DND-41 (cell line): ENCODE measurements at regions not wholly inside any gene's neighbourhood (a gene's known extent, or its start where the extent isn't known, plus 50 kb on each side); places are given as distances from the start of the nearest gene placed in this dataset.

ENCODE experiments used
- ATAC-seq: fragments of 200-7000 bp; cut with Tn5 transposase; 3 replicates; pipeline ENCODE4 v1.9.1; 2021; ENCODE audit warnings: low read depth; ENCODE audit not compliant: insufficient read depth
- DNase-seq: peaks from one replicate; pipeline ENCODE4 v3.0.0-alpha.2; 2020
- H2AFZ ChIP-seq: 2 replicates; pipeline ENCODE4 v1.6.0; 2012; ENCODE audit warnings: low read depth, low read length
- H3K27ac ChIP-seq: 2 replicates; pipeline ENCODE4 v1.5.1; 2012; ENCODE audit warnings: low read length, inconsistent platforms
- H3K27me3 ChIP-seq: fragments of 200-600 bp; sonication (generic); 2 replicates; pipeline ENCODE4 v1.6.0; 2012; ENCODE audit warnings: low read length, mild to moderate bottlenecking, inconsistent platforms; ENCODE audit not compliant: insufficient read depth, poor library complexity
- H3K36me3 ChIP-seq: 2 replicates; pipeline ENCODE4 v1.5.1; 2012; ENCODE audit warnings: low read length, inconsistent platforms; ENCODE audit not compliant: insufficient read depth
- H3K4me1 ChIP-seq: 2 replicates; pipeline ENCODE4 v1.5.1; 2012; ENCODE audit warnings: mild to moderate bottlenecking, low read length; ENCODE audit not compliant: insufficient read depth
- H3K4me2 ChIP-seq: 2 replicates; pipeline ENCODE4 v1.6.0; 2012; ENCODE audit warnings: mild to moderate bottlenecking, moderate library complexity, low read length, inconsistent platforms; ENCODE audit not compliant: insufficient read depth
- H3K4me3 ChIP-seq, 2 experiments: fragments of 200-600 bp in 1 of 2; shearing (Covaris generic) in 1 of 2; 2 replicates each; pipeline ENCODE4 v1.5.1; 2012 to 2016; ENCODE audit warnings: inconsistent platforms in 2 of 2, low read length in 2 of 2, mild to moderate bottlenecking in 2 of 2, low read depth in 1 of 2, moderate library complexity in 1 of 2
- H3K79me2 ChIP-seq: 2 replicates; pipeline ENCODE4 v1.6.0; 2012; ENCODE audit warnings: low read length, inconsistent platforms; ENCODE audit not compliant: insufficient read depth
- H3K9ac ChIP-seq: 2 replicates; pipeline ENCODE4 v1.6.0; 2012; ENCODE audit warnings: low read depth, mild to moderate bottlenecking, inconsistent platforms, low read length, moderate library complexity
- H3K9me3 ChIP-seq: 2 replicates; pipeline ENCODE4 v1.5.1; 2012; ENCODE audit warnings: low read length, moderate library complexity, mild to moderate bottlenecking, inconsistent platforms; ENCODE audit not compliant: insufficient read depth, severe bottlenecking
- H4K20me1 ChIP-seq: 2 replicates; pipeline ENCODE4 v1.6.0; 2012; ENCODE audit warnings: low read length; ENCODE audit not compliant: insufficient read depth
- EZH2 ChIP-seq: IDR thresholded peaks from 3 replicates; pipeline ENCODE4 v1.6.1; 2012; ENCODE audit warnings: borderline replicate concordance, low read depth, mild to moderate bottlenecking, moderate library complexity, low read length, inconsistent platforms; ENCODE audit not compliant: severe bottlenecking
- TF ChIP-seq, protein P1 (sequence below): IDR thresholded peaks from 2 replicates; pipeline ENCODE4 v1.5.1; 2012; ENCODE audit warnings: borderline replicate concordance, low read length, moderate library complexity, mild to moderate bottlenecking; ENCODE audit not compliant: poor library complexity, severe bottlenecking; ENCODE audit errors: extremely low read depth

DNA sequence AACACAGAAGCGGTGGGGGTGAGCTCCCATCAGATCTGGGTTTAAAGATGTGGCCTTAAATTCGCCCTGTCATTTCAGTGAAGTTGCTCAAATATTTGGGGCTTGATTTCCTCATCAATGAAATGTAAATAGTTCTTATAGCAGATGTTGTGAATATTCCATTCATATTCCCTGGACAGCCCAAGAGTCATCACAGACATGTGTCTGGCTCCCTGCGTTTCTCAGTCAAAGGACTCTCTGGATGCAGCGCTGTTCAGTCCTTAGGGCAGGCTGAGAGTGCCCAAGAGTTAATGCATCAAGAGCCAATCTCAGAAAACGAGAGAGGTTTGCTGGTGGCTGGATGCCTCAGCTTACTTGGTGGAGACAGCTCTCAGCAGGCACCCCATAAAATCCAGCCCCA lies 475.5 kb upstream of the VSTM2A start:
- Histone ChIP-seq H3K36me3 (no peaks in the 10 kb centered on the region), H3K9ac (no peak overlapping the region), H3K9me3 (no peaks in the 10 kb centered on the region), H3K27ac (no peak overlapping the region), H4K20me1 (no peaks in the 10 kb centered on the region), H2AFZ (no peak overlapping the region), H3K4me1 (no peaks in the 10 kb centered on the region), H3K4me2 (no peak overlapping the region), H3K4me3 (no peak overlapping the region), H3K27me3 (no peaks in the 10 kb centered on the region), H3K79me2 (no peaks in the 10 kb centered on the region)
- DNase-seq (no peak), ATAC-seq (no peak)
- TF ChIP-seq, protein P1, sequence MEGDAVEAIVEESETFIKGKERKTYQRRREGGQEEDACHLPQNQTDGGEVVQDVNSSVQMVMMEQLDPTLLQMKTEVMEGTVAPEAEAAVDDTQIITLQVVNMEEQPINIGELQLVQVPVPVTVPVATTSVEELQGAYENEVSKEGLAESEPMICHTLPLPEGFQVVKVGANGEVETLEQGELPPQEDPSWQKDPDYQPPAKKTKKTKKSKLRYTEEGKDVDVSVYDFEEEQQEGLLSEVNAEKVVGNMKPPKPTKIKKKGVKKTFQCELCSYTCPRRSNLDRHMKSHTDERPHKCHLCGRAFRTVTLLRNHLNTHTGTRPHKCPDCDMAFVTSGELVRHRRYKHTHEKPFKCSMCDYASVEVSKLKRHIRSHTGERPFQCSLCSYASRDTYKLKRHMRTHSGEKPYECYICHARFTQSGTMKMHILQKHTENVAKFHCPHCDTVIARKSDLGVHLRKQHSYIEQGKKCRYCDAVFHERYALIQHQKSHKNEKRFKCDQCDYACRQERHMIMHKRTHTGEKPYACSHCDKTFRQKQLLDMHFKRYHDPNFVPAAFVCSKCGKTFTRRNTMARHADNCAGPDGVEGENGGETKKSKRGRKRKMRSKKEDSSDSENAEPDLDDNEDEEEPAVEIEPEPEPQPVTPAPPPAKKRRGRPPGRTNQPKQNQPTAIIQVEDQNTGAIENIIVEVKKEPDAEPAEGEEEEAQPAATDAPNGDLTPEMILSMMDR = no peak
- TF ChIP-seq EZH2 = no peak

DNA sequence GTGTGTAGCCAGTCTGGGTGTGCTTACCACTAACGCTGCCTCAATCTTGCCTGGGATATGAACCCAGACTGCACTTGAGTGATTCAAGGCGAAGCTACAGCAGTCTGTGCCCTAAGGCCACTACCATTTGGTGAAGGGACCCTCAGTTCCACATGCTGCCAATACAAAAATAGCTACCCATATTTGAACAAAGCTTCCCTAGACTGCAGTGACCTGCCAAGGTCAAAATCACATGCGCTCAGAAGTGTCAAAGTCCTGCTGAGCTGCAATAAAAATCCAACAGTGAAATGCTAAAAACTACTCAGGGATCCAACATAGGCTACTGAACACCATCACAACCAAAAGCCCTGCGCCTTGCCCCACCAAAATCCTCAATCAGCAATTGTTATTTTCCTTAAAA lies 472.3 kb upstream of the VSTM2A start:
- H3K9ac ChIP-seq = no peak overlapping the region
- H4K20me1 ChIP-seq = no peaks in the 10 kb centered on the region
- H3K4me2 ChIP-seq = no peak overlapping the region
- H3K27me3 ChIP-seq = no peaks in the 10 kb centered on the region
- no peaks in the 10 kb centered on the region for H3K36me3 ChIP-seq
- H3K79me2 ChIP-seq = no peaks in the 10 kb centered on the region
- no peaks in the 10 kb centered on the region for H3K4me1 ChIP-seq
- no peak overlapping the region for H2AFZ ChIP-seq
- H3K27ac ChIP-seq = no peak overlapping the region
- DNase-seq = no peak
- no peak overlapping the region for H3K4me3 ChIP-seq
- no peaks in the 10 kb centered on the region for H3K9me3 ChIP-seq
- no peak for ATAC-seq
- TF ChIP-seq EZH2 = no peak
- TF ChIP-seq, protein P1 = no peak

- H3K4me3 ChIP-seq = no peak overlapping the region
- H2AFZ ChIP-seq = no peak overlapping the region
Measured at GRCh38 chr7:54072710-54073109, 469.5 kb upstream of the VSTM2A start.

More at GRCh38 chr7:54072710-54073109, 469.5 kb upstream of the VSTM2A start:
- Histone ChIP-seq H3K9me3 (no peaks in the 10 kb centered on the region), H3K9ac (no peak overlapping the region), H3K4me1 (no peaks in the 10 kb centered on the region), H3K79me2 (no peaks in the 10 kb centered on the region), H3K27me3 (no peaks in the 10 kb centered on the region), H4K20me1 (no peaks in the 10 kb centered on the region), H3K27ac (no peak overlapping the region), H3K36me3 (no peaks in the 10 kb centered on the region), H3K4me2 (no peak overlapping the region)
- DNase-seq (no peak), ATAC-seq (no peak)
- TF ChIP-seq EZH2 = no peak
- TF ChIP-seq, protein P1 = no peak
